HG02759 (cell line): ENCODE measurements at regions not wholly inside any gene's neighbourhood (a gene's known extent, or its start where the extent isn't known, plus 50 kb on each side); places are given as distances from the start of the nearest gene placed in this dataset.

ENCODE experiments used
- ATAC-seq: cut with Tn5 transposase; IDR thresholded peaks from one replicate; pipeline ENCODE4 v1.9.1; 2021; ENCODE audit warnings: mild to moderate bottlenecking, moderate library complexity; ENCODE audit not compliant: unreplicated experiment

GRCh38 chr5:93322974-93323860 is 257.8 kb downstream of the NR2F1-AS1 start:
- no peak for ATAC-seq

GRCh38 chr5:93320920-93321445 is 260.0 kb downstream of the NR2F1-AS1 start:
- no peak for ATAC-seq

DNA sequence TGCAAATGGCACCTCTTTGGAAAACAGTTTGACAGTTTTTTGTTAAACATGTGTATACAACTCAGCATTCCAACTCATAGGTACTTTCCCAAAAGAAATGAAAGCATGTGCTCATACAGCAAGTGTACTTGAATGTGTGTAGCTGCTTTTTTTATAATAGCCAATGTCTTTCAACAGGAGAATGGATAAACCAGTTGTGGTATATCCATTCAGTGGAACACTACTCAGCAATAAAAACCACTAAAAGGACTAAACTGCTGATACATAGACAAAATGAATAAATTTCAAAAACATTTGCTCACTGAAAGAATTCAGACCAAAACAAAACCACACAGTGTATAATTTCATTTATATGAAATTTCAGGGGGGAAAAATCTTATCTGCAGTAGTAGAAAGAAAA is 267.3 kb downstream of the NR2F1-AS1 start:
- ATAC-seq: no peak

GRCh38 chr5:93311881-93312280 is 269.1 kb downstream of the NR2F1-AS1 start:
- no peak for ATAC-seq

GRCh38 chr5:93307557-93307956 is 273.5 kb downstream of the NR2F1-AS1 start:
- ATAC-seq: no peak

- no peak for ATAC-seq
Measured at GRCh38 chr5:93305984-93306383, 275.0 kb downstream of the NR2F1-AS1 start.

DNA sequence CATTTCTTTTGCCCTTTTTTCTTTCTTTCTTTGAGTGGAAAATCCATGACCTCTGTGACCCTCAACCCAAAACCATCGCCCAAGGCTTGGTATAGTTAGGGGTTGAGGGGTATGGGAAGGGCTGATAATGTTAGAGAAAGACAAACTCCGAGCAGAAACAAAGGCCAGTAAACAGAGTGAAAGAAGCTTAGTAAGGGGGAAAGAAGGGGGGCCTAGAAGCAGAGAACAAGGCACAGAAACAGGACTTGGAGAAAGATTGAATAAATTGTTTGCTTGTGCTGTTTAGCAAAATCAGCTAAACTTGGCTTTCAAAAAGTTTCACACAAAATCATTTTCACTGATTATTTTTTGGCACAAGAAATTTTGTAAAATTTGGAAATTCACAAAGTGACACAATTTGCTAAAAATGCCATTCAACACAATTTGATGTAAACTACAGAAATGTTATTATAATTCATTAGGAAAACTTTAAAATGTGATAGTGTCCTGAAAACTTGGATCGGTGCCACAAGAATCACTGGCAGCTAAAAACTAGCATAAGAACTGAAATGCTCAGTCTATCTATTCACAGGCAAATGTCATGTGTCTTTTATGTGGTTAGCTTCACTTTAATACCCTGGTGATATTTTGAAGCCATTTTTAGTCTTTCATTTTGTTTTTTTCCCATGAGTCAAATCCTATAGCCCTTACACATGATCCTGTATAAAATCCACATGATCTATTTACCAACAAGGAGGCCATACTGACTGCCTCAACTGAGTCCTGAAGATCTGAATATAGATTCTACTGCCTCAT is 276.4 kb downstream of the NR2F1-AS1 start:
- ATAC-seq: no peak

GRCh38 chr5:93303291-93303691 is 277.7 kb downstream of the NR2F1-AS1 start:
- ATAC-seq: no peak

DNA sequence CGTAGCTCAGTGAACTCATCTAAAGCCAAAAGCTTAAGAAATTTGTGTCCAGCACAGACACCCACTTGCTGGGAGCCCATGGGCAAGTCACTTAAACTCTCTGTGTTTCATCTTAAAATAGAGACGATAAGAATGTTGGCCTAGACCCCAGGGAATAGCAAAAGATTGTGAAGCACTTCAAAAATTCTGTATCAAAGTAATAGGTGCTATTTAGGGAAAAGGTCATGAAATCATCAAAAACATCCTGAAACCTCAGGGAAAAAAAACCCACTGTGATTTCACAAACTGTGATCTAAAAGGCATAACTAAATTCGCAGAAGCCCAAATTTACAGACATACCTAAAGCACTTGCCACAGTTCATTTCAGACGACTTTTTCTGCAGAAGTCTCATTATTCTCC is 278.3 kb downstream of the NR2F1-AS1 start:
- no peak for ATAC-seq

DNA sequence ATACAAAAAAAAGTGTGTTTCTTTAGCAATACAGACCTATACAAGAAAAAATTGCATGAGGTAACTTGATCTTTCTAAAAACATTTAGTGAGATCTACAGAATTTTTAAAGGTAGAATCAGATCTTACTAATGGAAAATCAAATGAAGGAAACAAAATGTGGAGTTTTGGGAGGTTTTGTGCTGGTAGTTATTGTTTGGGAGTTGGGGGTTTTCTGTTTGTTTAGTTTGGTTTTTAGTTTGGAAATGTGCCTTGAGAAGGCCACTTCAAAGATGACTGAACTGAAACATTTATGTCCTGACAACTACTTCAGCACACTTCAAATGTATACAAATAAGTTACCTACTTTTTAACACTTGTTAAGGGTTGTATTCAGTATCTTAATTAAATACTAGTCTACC is 280.1 kb downstream of the NR2F1-AS1 start:
- ATAC-seq: no peak

- no peak for ATAC-seq
Measured at GRCh38 chr5:93300309-93300923, 280.6 kb downstream of the NR2F1-AS1 start.

- no peak for ATAC-seq
Measured at GRCh38 chr5:93299681-93300308, 281.2 kb downstream of the NR2F1-AS1 start.

GRCh38 chr5:93297116-93297515 is 283.9 kb downstream of the NR2F1-AS1 start:
- no peak for ATAC-seq

DNA sequence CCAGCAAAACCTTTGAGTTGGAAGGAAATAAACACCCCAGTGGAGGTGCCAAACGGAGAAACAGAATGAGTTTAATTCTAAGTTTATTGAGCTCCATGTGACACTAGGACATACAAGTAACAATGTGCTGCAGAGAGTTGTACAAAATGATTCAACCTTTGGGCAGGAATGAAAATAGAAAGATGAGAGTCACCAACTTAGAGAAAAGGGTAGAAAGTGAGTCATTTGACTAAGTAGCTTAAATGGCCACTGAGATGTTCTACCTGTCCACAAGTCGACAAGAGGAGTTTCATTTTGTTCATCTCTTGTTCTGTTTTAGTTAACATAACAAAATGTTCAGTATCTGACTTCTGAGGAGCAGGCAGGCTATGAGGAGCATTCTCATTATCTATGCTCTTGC is 284.7 kb downstream of the NR2F1-AS1 start:
- ATAC-seq: no peak

DNA sequence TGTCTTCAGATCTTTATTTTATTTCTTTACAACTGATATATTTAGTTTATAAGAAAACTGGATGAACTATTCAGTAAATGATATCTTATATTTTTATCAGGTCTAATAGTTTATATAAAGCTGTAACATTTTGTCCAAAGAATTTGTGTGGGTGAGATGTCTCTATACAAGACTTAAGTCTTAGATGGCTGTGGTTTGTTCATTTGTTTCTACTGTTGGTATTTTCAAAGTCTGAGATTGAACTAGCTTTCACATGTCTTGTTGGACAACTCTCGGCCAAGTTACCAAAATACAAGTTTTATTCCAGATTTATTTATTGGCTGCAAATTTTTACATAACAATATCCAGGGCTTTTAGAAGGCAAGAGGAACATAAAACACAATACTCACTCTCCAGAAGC is 286.0 kb downstream of the NR2F1-AS1 start:
- no peak for ATAC-seq

GRCh38 chr5:93294199-93294598 is 286.8 kb downstream of the NR2F1-AS1 start:
- no peak for ATAC-seq

- ATAC-seq: no peak
Measured at GRCh38 chr5:93289942-93290341, 291.1 kb downstream of the NR2F1-AS1 start.

DNA sequence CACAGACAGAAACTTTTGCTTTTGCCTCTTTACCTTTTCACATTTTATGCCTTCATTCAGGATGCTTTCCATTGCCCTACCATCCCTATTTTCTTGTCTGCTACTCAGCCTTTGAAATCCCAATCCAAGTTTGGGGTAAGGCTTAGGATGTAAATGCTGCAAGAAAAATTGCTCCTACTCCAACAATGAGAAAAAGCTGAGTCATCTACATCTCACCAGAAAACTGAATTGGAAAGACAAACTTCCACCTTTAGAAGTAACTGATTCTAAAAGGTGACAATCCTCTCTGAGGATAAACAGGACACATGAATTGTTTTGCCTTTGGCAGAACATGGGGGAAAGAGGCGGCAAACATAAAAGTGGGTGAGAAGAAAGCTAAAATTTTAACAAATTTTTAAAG is 295.6 kb downstream of the NR2F1-AS1 start:
- ATAC-seq: no peak

DNA sequence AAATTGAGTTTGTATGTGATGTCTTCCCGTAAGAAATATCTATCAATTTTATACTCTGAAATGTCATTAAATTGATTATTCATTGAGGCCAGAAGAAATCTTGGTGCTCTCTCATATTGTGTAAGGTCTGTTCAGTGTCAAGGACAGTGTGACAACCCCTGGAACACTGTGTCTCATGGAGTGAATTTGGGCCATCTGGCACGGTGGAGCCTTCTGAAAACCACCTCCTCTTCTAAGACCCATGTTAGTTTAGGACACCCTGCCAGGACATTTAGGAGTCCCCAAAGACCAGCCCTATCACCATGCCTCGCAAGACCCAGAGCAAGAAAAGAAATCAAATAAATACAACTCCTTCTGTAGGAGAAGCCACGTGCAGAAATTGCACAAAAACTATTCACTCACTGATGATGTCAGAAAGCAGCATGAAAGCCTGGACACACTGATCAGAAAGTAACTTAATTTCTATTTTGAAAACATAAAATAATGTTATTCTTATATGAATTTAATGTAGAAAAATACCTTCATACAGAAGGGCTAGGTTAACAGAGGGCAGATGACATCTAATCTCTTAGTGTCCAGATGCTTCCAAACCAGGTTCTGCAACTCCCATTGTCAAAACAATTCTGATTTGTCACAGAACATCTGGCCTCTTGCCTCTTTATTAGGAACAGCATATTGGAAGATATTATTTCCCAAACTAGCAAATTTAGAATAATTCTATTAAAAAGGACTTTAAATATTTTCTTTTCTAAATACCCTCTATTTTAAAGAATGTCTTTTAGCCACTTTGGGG is 298.8 kb downstream of the NR2F1-AS1 start:
- no peak for ATAC-seq

- no peak for ATAC-seq
Measured at GRCh38 chr5:93280518-93280917, 300.5 kb downstream of the NR2F1-AS1 start.
